GM18909 (cell line): ENCODE measurements at regions not wholly inside any gene's neighbourhood (a gene's known extent, or its start where the extent isn't known, plus 50 kb on each side); places are given as distances from the start of the nearest gene placed in this dataset.
"Not testable (repeated sequence)": the region's sequence is repeated elsewhere in the genome, so short reads cannot be mapped to it uniquely, and the experiment has no call there.

Source experiments
- ATAC-seq: cut with Tn5 transposase; IDR thresholded peaks from one replicate; pipeline ENCODE4 v1.9.1; 2021; ENCODE audit warnings: mild to moderate bottlenecking; ENCODE audit not compliant: unreplicated experiment, poor library complexity

DNA sequence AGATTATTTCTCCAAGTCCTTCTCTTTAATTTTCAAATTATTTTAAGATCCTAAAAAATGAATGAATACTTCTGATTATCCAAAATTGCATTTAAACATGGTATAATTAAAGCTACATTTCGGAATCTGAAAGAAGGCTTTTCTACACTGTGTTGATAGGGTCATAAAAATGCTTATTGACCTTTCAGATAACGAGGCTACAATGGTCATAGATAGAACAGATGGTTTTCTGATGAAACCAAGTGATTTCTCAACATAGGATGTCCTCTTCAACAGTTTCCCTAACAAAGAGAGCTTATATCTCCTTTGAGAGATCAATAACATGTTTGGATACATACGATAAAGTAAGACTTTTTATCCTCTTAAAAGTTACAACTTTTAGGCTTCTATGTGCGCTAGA is 201.1 kb downstream of the PTH2R start:
- no peak for ATAC-seq

DNA sequence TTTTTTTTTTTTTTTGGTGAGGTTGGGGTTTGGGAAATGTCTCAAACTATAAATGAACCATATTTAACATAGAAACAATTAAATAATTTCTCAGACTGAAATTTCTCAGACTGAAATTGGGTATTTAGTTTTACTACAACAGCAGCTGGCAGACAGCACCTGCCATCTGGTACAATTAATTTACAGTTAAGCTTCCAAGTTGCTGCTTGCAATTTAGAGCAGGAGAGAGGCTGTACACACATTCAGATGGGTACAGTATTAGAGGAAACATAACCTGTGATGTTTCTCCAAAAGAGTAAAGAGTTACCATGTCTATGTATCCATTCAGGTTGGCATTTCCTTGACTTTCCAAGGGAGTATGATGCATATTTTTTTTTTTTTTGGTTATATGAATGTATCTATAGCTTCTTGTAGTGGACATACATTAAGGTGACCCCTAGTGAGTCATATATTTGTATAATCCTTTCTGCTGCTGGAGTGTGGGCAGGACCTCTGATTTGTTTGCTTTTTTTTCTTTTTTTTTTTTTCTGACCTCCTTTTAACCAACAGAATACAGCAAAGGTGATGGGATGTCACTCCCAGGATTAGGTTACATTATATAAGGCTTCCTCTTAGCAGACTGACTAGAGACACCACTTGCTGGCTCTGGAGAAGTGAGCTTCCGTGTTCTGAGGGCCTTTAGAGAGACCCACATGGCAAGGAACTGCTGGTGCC is 201.7 kb downstream of the PTH2R start:
- ATAC-seq: no peak

DNA sequence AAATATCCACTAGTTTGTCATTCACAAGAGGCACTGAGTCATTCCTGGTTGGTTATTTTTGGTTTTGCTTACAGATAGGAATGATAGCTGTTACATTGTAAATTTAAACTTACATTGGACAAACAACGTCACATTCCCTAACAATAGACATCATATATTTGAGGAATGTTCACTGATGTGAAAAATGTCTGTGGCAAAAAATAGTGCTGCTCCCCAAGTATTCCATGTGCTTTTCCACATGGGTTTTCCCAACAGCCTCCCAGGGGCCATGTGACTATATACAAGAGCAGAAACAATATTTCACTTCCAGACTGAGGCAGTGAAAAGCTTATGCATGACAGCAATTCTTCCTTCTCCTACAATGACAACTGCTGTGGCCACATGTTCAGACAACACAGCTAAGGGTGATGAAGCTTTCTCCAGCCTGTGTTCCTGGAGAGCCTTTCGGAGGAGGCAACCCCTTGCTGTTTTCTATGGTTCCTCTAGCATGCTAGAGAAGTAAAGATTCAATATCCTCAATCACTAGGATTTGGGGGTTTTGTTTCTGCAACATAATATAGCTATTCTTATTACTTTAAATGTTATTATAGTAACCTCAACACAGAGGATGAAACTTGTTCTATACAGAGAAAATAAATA is 202.7 kb downstream of the PTH2R start:
- no peak for ATAC-seq

DNA sequence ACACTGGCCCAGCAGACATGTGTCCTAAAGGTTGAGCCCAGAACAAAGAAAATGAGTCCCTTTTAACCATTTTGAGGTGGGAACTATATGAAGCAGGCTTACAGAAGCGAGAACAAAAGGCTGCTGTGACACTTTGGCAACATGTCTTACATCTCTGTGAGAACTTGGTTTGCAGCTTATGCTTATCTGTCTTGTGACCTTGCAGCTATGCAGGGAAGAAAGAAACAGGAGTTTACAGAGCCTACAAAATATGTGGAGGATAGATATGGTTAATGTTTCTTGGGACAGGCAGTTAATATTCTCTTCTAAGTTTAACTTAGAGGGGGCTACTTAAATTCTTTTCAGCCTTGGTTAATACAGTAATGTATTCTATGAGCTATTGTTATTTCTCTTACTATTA is 209.1 kb downstream of the PTH2R start:
- ATAC-seq: not testable (repeated sequence)

DNA sequence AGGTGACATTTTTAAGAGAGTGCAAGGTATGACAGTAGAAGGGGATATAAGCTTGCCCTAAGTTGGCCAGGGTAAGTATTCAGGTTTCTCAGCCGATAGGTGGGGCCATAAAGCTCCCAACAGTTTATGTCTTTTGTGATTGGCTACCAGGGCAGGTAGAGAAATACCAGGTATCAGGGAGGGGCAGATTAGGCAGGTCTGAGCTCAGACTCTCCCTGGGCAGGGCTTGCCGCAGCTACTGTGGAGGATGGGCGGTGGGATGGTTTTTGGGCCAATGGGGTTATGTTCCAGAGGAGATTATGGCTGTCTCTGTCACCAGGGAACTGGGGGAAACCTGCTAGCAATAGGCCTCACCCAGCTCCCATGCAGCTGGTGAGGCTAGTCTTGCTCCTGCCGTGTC is 211.6 kb downstream of the PTH2R start:
- no peak for ATAC-seq

DNA sequence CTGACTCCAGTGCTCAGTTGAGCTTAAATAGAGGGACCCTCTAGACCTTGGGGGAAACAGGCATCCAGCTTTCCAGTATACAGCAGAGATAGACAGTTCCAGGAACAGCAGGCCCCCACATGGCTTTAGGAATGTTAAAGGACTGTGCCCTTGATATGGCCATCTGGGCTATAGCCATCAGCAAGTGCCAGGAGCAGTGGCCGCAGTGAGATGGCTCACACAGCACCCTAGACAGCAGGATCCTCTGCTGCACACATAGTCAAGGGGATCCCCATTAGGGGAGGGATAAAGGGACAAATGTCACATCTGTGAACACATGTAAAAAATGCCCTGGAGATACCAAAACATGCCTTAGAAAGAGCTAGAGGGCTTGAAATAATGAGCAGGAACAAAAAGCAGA is 213.4 kb downstream of the PTH2R start:
- ATAC-seq: no peak

DNA sequence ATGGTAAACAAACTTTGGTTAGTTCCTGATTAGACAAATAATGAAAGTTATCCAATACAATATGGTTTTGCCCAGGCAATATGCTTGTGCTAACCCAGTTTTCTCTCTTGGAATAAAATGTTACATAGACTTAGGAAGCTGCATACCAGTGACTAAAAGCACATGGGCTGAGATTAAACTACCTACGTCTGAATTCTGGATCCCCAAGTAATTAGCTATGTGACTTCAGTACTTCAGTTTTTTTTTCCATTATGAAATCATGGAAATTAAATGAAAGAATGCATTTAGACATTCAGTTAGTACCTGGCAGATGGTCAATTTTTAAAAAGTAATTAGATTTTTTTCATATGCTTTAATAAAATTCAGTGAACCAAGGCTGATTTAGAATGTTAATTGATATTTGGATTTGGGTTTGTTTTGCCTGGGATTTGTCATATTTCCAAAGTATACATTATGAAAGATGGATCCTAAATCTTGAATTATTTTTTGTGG is 213.9 kb downstream of the PTH2R start:
- no peak for ATAC-seq

DNA sequence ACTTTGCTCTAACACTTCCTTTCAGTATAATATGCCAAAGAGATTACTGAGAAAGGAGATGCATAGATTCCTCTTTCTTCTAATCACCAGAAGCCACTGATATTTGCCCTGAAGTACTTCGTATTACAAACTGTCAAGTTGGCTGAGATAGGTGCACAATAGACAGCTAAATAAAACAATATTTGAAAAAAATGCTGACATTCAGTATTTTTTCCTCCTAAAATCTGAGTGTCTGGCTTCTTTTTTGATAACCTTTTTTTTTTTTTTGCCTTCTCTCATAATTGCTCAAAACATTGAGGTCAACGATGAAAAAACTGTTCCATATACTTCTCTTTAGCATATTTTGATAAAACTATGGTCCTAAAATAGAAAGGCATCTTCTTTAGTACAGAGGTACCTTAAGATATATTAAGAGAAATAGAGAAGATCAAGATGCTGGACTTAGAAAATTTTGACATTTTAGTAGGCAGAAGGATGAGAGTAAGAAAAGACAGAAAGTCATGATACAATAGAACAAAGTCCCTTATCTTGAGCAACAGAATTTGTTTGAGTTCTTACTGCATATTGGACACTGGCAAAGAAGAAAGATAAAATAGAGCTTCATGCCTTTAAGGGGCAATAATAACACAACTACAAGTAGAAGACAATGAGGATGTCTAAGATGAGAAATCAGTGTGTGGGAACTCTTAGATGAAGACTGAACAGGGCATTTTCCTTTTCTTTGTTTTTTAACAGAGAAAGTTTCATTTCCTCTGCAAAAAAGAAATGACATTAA is 220.7 kb downstream of the PTH2R start:
- no peak for ATAC-seq

DNA sequence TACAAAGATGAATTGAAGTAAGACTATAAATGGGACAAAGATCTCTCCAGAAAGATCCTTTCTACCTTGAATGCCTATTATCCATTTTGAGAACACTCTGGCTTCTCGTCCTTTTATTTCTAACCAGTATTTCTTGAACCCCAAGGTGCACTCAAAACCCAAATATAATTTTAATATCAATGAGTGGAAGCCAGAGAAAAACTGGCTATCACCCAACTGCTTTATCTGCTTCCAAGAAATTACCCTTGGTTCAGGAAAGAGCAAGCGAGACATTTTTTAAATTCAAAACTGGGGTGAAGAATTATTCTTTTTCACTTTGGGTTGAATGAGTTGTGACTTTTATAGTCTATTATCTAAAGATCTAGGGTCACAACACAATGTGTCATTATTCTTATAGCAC is 221.3 kb downstream of the PTH2R start:
- no peak for ATAC-seq

DNA sequence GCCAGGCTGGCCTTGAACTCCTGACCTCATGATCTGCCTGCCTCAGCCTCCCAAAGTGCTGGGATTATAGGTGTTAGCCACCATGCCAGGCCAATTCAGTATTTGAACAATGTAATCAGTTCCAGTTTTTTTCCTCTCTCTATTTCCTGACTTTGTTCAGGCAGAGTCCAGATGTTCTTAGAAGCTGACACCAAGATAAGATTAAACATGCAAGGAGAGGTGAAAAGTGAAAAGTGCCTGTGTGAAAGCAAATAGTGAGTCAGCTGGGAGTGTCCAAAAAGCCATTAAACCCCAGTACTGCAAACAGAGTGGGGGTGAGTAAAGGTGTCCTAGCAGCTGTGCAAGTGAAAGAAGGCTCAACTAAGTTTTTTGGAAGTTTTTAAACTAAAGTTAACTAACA is 231.5 kb downstream of the PTH2R start:
- ATAC-seq: peak; percentile 65

DNA sequence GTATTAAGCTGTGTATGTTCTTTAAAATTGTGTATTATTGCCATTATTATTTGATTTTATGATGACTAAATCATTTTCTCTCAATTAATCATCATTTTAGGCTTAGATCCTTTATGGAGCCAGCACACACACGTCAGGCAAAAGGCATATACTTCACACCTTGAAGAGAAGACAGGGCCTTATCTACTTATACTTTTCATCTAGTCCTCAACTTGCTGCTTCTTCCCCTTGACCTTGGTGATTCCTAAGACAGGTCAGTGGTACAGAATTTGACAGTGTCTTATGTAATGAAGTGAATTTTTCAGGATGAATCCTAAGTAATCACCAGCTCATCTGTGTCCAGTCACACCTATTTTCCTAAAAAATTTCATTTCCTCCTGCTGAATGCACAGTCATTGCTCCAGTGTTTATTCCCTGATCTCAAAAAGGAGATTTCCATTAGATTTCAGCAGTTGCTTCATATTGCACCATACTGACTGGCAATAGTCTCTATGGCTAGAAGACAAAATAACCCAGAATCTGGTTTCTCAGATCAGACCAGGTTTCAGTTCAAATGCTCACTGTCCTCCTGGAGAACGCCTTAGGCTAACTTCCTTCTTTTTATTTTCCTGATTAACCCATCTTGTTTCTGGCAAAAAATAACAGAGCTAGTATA is 235.7 kb downstream of the PTH2R start:
- no peak for ATAC-seq

DNA sequence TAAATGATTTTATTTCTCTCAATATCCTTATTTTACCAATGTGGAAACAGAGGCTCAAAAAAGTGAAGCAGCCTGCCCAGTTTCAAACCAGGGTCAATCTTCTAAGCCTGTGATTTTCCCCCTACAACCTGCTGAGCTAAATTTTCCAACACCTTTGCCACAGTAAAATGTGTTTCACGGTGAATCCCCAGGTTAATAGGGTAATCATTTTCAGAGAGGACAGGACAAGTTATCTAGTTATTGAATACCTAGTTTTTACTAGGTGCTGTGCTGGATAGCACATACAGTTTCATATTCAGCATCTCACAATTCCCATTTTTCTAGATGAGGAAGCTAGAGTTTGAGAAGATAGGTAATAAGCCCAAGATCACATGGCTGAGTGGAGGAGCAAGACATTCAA is 236.6 kb downstream of the PTH2R start:
- peak; percentile 57 for ATAC-seq

DNA sequence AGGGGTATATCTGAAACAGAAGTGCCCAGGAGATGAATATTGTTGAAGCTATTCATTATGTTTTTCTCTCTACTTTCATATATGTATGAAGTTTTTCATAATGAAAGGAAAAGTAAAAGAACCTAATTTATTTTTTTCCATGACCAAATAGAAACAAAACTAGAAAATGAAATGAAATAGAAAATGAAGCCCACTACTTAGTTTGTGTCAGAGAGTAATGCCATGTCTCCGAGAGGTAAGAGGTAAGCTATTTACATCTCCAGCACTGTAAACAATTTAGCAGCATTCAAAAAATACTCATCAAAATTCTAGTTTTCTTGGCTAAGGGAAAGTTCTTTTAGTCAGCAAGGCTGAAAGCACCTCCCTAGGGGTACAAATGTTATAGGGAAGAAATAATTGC is 238.6 kb downstream of the PTH2R start:
- ATAC-seq: peak; percentile 25

DNA sequence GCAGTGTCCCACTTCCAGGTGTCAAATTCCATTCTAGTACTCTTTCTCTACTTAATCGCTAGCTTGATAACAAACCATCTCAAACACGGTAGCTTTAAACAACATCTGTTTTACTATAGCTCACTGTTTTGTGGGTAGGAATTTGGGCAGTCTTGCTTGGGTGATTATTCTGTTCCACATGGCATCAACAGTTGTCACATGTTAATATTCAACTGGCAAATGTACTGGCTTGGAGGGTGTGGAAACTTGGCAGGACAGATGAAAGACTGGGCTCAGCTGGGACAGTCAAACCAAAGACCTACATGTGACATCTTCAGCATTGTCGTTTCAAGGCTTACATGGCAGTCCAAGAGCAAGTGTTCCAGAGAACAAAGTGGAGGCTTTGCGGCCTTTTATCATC is 241.8 kb downstream of the PTH2R start:
- peak; percentile 56 for ATAC-seq

DNA sequence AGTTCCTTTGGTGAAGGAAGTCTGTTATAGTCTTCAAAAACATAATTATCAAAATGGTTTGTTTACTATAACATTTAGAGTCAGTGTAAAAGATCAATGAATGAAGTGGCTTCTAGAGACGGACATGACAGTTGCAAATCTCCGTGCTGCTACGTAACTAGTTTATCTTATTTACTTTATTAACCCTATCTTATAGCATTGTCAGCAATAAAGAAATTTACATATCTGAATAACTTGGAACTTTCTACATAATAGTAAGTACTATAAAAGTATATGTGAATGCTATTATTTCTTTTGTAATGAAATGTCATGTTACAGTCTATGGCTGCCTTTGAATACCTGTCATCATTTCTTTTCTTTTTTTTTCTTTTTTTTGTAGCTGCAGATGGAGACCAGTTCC is 246.8 kb downstream of the PTH2R start:
- ATAC-seq: no peak

DNA sequence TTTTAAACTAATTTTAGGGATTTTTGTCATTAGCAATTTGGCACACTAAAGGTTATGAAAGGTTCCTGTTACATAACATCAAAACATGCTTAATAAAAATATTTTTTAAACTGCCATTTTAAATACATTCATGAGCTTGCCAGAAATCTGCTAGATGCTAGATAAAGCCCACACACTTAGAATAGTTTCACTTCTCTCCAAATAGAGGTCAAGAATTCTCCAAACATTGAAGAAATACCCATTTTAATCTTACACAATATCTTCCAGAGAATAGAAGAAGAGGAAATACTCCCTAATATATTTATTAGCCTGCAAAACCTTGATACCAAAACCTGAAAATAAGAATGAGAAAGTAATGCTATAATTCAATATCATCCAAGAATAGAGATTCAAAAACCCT is 247.5 kb downstream of the PTH2R start:
- no peak for ATAC-seq

DNA sequence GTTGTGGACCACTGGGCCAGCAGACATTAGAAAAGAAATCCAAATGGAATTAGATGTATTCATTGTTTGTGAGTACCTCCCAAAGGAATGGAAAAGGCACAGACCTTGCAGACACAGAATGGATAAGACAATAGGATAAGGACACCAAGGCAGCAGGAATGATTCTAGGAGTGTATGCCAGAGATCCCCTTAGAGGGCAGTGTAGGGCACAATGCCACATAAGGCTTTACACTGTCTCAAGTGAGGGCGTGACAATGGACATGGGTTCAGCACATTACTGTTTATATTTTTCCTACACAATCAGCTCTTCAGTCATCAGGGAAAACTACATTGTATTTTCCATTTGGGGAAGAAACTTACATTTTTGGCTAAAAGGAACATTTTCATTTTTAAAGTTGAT is 250.9 kb downstream of the PTH2R start:
- ATAC-seq: no peak

DNA sequence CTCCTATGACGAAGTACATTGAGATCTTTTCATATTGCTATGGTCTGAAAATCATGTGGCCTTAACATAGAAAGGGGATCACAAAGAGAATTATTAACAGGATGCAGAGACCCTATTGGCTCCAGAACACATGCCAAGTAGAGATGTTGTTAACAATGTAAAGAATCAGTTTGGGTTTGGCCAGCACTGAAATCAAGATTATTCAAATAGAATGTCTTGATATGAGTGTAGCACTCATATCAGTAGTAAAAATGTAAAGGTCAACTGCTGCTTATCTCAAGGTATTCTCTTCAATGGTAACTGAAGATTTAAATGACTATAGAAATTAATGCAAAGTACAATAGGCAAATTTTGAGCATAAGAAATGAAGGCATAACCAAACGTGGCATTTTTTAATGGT is 262.8 kb downstream of the PTH2R start:
- ATAC-seq: peak; percentile 69

DNA sequence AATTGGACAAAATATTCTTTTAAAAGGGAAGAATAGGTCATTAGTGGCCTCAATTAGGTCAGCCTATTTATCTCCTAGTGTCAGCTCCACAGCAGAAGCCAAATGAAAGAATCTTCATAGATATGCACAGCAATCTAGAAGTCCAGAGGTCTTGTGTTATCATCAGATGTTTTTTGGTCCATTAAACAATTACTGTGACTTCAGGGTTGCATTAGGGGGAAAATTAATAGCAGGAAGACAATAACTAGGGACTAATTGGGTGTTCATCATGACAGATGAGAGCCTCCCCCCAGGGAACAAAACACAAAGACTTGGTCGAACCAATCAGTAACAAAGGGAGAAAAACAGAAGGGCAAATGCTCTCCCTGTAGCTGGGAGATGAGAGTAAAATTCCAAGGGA is 264.7 kb downstream of the PTH2R start:
- no peak for ATAC-seq

DNA sequence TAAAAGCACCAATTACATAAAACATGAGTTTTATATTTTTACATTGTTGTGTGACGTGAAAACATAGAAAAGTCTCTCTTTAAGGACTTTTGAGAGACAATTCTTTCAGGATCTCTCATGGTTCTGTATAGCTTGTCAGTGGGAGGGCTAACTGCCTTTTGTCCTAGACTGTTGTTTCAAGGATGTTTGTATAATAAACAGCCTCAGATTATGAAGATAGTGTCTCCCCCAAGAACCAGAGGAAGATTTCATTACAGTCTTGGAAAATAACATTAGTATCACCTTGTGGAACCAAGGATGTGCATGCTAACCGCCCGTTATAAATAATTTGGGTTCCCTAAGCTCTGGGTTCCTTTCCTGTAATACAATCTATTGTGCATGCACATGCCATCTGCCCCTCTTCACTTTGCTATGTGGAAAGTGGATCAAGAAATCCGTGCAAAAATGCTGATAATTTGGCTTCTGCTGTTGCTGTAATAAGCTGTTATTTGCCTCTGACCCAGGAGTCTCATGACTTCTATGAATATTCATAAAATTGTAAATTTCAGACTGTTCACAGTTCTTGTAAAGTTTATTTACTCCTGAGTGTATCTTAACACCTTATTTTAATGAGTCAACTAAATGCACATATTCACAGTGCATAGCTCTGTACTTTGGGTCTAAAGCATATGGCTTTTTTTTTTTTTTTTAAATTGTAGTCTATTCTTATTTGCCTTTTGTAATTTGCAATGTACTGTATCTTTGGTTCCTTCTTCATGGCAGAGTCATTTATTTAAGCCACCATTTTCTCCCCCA is 265.5 kb downstream of the PTH2R start:
- ATAC-seq: no peak
